ENCODE measurements at regions not wholly inside any gene's neighbourhood (a gene's known extent, or its start where the extent isn't known, plus 50 kb on each side); places are given as distances from the start of the nearest gene placed in this dataset.

GRCh38 chr17:77266891-77267341, 126.1 kb downstream of the SEC14L1 start:
- DNase-seq (ENCODE audit: low read depth), result no peak

- DNase-seq (ENCODE audit: low read depth), result no peak
These were observed 129.2 kb downstream of the SEC14L1 start for GRCh38 chr17:77269696-77270681.

GRCh38 chr17:77271411-77271810, 130.6 kb downstream of the SEC14L1 start:
- no peak for DNase-seq (ENCODE audit: low read depth)

- DNase-seq (ENCODE audit: low read depth), result no peak
These were observed 132.8 kb downstream of the SEC14L1 start for GRCh38 chr17:77273397-77274085.

- no peak for DNase-seq (ENCODE audit: low read depth)
These were observed 133.5 kb downstream of the SEC14L1 start for GRCh38 chr17:77274096-77274845.

- DNase-seq (ENCODE audit: low read depth), result no peak
These were observed 138.9 kb downstream of the SEC14L1 start for GRCh38 chr17:77279448-77280303.

GRCh38 chr17:77280304-77281121, 139.7 kb downstream of the SEC14L1 start:
- DNase-seq (ENCODE audit: low read depth), result no peak

GRCh38 chr17:77281122-77281903, 140.5 kb downstream of the SEC14L1 start:
- DNase-seq (ENCODE audit: low read depth), result peak; percentile 7

- DNase-seq (ENCODE audit: low read depth), result no peak
These were observed 141.2 kb downstream of the SEC14L1 start for GRCh38 chr17:77281904-77282367.

- DNase-seq (ENCODE audit: low read depth), result no peak
These were observed 142.1 kb downstream of the SEC14L1 start for GRCh38 chr17:77282524-77283515.

GRCh38 chr17:77284023-77284617, 143.4 kb downstream of the SEC14L1 start:
- DNase-seq (ENCODE audit: low read depth), result no peak

GRCh38 chr17:77285594-77286390, 145.0 kb downstream of the SEC14L1 start:
- no peak for DNase-seq (ENCODE audit: low read depth)

GRCh38 chr17:77286391-77286640, 145.5 kb downstream of the SEC14L1 start:
- no peak for DNase-seq (ENCODE audit: low read depth)

- DNase-seq (ENCODE audit: low read depth), result no peak
These were observed 146.1 kb downstream of the SEC14L1 start for GRCh38 chr17:77286641-77287431.

GRCh38 chr17:77287432-77288068, 146.8 kb downstream of the SEC14L1 start:
- DNase-seq (ENCODE audit: low read depth), result no peak

- DNase-seq (ENCODE audit: low read depth), result no peak
These were observed 147.4 kb downstream of the SEC14L1 start for GRCh38 chr17:77288115-77288619.

Data from stimulated activated CD8-positive, alpha-beta memory T cell treated with anti-CD3 and anti-CD28 coated beads, Interleukin-15, amount 100 ng/mL, for 24 hours (primary cell).